Mucosa of descending colon (tissue), 3 donors: ENCODE measurements at regions not wholly inside any gene's neighbourhood (a gene's known extent, or its start where the extent isn't known, plus 50 kb on each side); places are given as distances from the start of the nearest gene placed in this dataset.

ENCODE experiments used
- ATAC-seq: fragments of 200-7000 bp; cut with Tn5 transposase; one replicate; pipeline ENCODE4 v1.9.1; 2020; ENCODE audit warnings: mild to moderate bottlenecking, moderate library complexity
- DNase-seq, 3 donors: peaks; one replicate each; pipeline ENCODE4 v3.0.0-alpha.2; 2020
- H3K36me3 ChIP-seq: fragments of 200-600 bp; one replicate; pipeline ENCODE4 v1.8.0; 2021; ENCODE audit warnings: low read depth, mild to moderate bottlenecking
- H3K4me1 ChIP-seq: fragments of 200-600 bp; one replicate; pipeline ENCODE4 v1.8.0; 2021; ENCODE audit warnings: low read depth, mild to moderate bottlenecking
- H3K4me3 ChIP-seq: fragments of 200-600 bp; one replicate; pipeline ENCODE4 v1.8.0; 2021; ENCODE audit warnings: mild to moderate bottlenecking
- H3K9me3 ChIP-seq: fragments of 200-600 bp; one replicate; pipeline ENCODE4 v1.8.0; 2021; ENCODE audit warnings: mild to moderate bottlenecking
- intact Hi-C, 2 donors: fragments of 100-400 bp; cut with DNase I in 1 of 2; cut with micrococcal nuclease in 1 of 2; formaldehyde crosslinking; loops; one replicate each; pipeline versions ENCODE4 v1.11.0 to v1.11.1; 2022; cut with DNase I, micrococcal nuclease
- TF ChIP-seq, protein P1 (sequence below): fragments of 200-600 bp; IDR thresholded peaks from one replicate; pipeline ENCODE4 v1.8.0; 2022; ENCODE audit warnings: antibody characterized with exemption, mild to moderate bottlenecking
- donor health status: DM: no; HTN: no; CAD: no; lungs with moderate emphysema.
- donor health status: DM: no; HTN: no; CAD: no.
- donor health status: DM: no; HTN: yes; CAD: no.

DNA sequence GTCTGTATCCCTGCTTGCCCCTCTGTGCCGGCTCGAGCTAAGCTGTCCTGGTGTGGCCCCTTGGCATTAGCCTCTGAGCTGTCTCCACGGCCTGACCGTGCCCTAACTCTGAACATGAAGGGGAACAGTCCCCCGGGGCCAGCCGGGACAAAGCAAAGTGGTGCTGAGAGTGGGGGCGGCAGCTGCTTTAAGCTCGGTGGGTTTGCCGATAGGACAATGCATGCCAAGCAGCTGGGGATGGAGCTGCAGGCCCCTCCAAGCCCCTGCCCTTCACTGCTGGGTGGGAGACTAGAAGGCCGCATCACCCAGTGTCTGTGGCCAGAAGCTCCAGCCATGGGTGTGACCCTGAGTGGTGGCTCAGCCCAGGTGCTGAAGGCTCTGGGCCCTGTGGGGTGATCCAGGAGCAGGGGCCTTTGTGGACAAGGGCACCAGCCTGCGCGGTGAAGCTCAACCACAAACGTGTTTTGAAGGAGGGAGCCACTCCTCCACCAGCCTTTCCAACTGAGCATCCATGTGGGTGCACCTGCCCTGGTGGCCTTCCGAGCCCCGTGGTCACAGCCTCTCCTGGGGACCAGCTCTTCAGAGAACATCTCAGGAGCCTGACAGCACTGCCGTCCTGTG, 242.5 kb downstream of the ERMARD start:
- Histone ChIP-seq H3K4me3 (no peak overlapping the region), H3K36me3 (no peaks in the 10 kb centered on the region), H3K4me1 (no peaks in the 10 kb centered on the region), H3K9me3 (no peaks in the 10 kb centered on the region)
- intact Hi-C loops = no loop called here
- TF ChIP-seq, protein P1, sequence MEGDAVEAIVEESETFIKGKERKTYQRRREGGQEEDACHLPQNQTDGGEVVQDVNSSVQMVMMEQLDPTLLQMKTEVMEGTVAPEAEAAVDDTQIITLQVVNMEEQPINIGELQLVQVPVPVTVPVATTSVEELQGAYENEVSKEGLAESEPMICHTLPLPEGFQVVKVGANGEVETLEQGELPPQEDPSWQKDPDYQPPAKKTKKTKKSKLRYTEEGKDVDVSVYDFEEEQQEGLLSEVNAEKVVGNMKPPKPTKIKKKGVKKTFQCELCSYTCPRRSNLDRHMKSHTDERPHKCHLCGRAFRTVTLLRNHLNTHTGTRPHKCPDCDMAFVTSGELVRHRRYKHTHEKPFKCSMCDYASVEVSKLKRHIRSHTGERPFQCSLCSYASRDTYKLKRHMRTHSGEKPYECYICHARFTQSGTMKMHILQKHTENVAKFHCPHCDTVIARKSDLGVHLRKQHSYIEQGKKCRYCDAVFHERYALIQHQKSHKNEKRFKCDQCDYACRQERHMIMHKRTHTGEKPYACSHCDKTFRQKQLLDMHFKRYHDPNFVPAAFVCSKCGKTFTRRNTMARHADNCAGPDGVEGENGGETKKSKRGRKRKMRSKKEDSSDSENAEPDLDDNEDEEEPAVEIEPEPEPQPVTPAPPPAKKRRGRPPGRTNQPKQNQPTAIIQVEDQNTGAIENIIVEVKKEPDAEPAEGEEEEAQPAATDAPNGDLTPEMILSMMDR = no peak
- peak in 1 of 3 donors; percentile 10 for DNase-seq
- ATAC-seq = no peak

DNA sequence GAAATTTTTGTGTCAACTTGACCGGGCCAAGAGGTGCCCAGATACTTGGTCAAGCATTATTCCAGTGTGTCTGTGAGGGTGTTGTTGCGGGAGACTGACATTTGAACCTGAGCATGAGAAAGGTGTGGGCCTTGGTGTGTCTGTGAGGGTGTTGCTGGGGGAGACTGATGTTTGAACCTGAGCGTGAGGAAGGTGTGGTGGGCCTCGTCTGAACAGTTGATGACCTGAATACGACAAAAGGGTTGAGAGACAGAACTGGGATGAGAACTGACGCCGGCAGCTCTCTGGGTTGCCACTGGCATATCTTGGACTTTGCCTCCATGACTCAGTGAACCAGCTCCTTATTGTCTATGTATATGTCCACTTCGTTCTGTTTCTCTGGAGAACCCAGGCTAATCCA, 240.5 kb downstream of the ERMARD start:
- no peaks in the 10 kb centered on the region for H3K4me1 ChIP-seq
- intact Hi-C loops = no loop called here
- ATAC-seq (no peak), DNase-seq (peak in 1 of 3 donors; percentile 11)
- H3K4me3 ChIP-seq = no peak overlapping the region
- H3K9me3 ChIP-seq = no peaks in the 10 kb centered on the region
- H3K36me3 ChIP-seq = no peaks in the 10 kb centered on the region
- TF ChIP-seq, protein P1 = no peak

DNA sequence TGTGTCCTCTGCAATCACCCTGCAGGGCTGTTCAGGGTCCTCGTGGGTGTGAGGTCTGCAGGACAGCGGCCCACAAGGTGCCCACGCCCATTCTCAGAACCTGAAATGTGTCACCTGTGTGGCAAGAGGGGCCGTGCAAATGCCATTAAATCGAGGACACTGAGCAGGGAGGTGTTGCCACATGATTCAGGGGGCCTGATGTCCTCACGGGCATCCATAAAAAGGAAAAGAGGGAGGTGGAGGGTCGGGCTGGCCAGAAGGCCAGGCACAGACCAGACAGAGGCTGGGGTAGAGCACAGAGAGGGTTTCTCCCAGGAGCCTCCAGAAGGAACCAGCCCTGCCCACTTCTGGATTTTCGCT, 239.6 kb downstream of the ERMARD start:
- DNase-seq (peak in 1 of 3 donors; percentile 15), ATAC-seq (no peak)
- H3K4me1 ChIP-seq = no peaks in the 10 kb centered on the region
- no peak overlapping the region for H3K4me3 ChIP-seq
- no peaks in the 10 kb centered on the region for H3K9me3 ChIP-seq
- no peaks in the 10 kb centered on the region for H3K36me3 ChIP-seq
- intact Hi-C loops = no loop called here
- TF ChIP-seq, protein P1 = no peak

DNA sequence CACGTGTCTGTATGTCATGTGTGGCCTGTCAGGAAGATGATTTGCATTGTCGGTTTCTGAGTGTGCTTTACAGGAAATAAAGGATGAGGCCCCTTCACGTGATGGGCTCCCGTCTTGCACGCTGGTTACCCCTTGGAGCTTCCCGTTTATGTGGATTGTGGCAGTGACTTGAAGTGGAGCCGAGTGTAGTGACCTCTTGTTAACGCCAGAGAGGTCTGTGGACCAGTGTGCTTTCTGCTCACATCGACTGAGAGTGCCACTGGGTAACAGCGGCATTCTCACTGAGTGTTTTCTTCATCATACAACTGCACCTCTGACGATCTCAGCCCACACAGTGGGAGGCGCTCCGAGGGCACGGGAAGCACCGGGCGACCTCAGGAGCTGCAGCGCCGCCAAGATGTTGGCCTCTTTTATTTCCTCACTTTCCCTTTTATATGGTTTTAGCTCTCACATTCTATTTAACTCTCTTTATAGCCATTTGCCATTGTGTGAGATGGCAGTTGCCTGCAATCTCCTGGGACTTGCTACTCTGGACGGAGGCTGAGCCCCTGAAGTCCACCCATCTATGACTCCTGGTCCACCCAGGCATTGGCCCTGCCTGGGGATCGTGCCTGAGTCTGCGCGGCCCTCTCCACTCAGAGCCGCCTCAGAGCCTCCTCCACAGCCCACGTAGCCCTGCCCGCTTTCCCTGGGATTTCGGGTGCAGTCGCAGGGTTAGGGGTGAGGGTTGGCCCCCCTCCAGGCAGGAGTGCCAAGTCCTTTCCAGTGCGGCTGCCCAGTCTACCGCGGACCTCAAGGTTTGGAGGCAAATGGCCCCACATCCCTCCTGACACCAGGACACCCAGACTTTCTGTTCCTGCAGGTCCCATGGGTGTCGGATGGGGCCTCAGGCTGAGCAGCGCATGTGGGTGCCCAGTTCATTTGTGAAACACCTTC, 238.9 kb downstream of the ERMARD start:
- TF ChIP-seq, protein P1 = no peak
- Histone ChIP-seq H3K4me1 (no peaks in the 10 kb centered on the region), H3K4me3 (no peak overlapping the region), H3K9me3 (no peaks in the 10 kb centered on the region), H3K36me3 (no peaks in the 10 kb centered on the region)
- ATAC-seq (peak; percentile 40), DNase-seq (peak in 2 of 3 donors; percentile 29 to 37)
- intact Hi-C loops = no loop called here

- DNase-seq = no peak
- ATAC-seq = no peak
- intact Hi-C loops = no loop called here
- Histone ChIP-seq H3K36me3 (no peaks in the 10 kb centered on the region), H3K9me3 (no peaks in the 10 kb centered on the region), H3K4me3 (no peak overlapping the region), H3K4me1 (no peaks in the 10 kb centered on the region)
- TF ChIP-seq, protein P1 = no peak
Measured at GRCh38 chr6:169989594-169989993, 238.2 kb downstream of the ERMARD start.
